ENCODE measurements at regions not wholly inside any gene's neighbourhood (a gene's known extent, or its start where the extent isn't known, plus 50 kb on each side); places are given as distances from the start of the nearest gene placed in this dataset.

DNA sequence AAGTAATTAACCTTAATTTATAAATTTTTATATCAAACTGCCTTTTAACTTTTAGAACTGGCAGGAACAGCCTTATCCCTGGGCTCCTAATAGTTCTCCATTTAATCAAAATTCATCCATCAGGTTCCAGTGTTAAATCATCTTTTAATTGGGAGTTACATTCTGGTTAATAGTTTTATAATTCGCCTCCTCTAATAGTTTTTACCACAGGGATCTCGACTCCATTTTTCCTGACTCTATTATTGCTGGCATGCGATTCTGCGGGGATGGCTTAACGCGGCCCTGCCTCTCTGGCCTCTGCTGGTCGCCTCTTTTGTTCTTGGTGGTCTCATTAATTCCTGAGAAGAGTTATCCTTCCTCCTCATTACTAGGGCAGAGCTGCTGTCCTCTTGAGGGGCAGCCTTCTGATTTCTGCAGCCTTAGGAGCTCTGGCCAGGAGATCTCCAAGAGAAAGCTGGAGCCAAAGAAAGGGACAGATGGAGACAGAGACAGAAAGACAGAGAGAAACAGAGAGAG is 71.1 kb downstream of the MRM1 start:
- TF ChIP-seq, protein P1, sequence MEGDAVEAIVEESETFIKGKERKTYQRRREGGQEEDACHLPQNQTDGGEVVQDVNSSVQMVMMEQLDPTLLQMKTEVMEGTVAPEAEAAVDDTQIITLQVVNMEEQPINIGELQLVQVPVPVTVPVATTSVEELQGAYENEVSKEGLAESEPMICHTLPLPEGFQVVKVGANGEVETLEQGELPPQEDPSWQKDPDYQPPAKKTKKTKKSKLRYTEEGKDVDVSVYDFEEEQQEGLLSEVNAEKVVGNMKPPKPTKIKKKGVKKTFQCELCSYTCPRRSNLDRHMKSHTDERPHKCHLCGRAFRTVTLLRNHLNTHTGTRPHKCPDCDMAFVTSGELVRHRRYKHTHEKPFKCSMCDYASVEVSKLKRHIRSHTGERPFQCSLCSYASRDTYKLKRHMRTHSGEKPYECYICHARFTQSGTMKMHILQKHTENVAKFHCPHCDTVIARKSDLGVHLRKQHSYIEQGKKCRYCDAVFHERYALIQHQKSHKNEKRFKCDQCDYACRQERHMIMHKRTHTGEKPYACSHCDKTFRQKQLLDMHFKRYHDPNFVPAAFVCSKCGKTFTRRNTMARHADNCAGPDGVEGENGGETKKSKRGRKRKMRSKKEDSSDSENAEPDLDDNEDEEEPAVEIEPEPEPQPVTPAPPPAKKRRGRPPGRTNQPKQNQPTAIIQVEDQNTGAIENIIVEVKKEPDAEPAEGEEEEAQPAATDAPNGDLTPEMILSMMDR (IDR thresholded peaks at IDR 0.05) = no peak
- TF ChIP-seq ESRRA (CRISPR knock-in tag; IDR thresholded peaks at IDR 0.05; ENCODE audit: borderline replicate concordance) (no peak), NFYB (CRISPR knock-in tag; conservative IDR thresholded peaks at IDR 0.05; ENCODE audit: low read depth) (no peak), ZNF121 (CRISPR knock-in tag; IDR thresholded peaks at IDR 0.05) (no peak), ZNF423 (CRISPR knock-in tag; IDR thresholded peaks at IDR 0.05) (no peak)
- TF ChIP-seq, protein P2, sequence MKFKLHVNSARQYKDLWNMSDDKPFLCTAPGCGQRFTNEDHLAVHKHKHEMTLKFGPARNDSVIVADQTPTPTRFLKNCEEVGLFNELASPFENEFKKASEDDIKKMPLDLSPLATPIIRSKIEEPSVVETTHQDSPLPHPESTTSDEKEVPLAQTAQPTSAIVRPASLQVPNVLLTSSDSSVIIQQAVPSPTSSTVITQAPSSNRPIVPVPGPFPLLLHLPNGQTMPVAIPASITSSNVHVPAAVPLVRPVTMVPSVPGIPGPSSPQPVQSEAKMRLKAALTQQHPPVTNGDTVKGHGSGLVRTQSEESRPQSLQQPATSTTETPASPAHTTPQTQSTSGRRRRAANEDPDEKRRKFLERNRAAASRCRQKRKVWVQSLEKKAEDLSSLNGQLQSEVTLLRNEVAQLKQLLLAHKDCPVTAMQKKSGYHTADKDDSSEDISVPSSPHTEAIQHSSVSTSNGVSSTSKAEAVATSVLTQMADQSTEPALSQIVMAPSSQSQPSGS (CRISPR knock-in tag; IDR thresholded peaks at IDR 0.05; ENCODE audit: borderline replicate concordance, low read depth) = no peak
- TF ChIP-seq, protein P3, sequence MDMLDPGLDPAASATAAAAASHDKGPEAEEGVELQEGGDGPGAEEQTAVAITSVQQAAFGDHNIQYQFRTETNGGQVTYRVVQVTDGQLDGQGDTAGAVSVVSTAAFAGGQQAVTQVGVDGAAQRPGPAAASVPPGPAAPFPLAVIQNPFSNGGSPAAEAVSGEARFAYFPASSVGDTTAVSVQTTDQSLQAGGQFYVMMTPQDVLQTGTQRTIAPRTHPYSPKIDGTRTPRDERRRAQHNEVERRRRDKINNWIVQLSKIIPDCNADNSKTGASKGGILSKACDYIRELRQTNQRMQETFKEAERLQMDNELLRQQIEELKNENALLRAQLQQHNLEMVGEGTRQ (CRISPR knock-in tag; IDR thresholded peaks at IDR 0.05) = no peak

Data from WTC11 (cell line).